ENCODE measurements at regions not wholly inside any gene's neighbourhood (a gene's known extent, or its start where the extent isn't known, plus 50 kb on each side); places are given as distances from the start of the nearest gene placed in this dataset.

DNA sequence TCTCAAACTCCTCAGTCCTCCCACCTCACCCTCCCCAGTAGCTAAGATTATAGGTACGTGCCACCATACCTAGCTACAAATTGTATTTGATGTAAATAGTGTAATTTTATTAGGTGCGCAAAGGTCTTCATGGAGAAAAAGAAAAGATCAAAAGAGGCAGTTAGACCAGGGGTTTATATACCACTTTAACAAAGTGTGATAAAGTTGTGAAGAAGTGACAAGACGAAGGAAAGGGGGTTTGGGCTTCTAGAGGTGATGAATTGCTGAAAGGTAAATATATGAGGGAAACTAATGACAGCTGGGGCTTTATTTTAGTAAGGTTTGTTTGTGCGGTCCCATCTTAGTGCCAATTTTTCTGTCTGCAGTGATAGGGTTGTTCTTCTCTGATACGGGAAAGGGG lies 105.3 kb downstream of the CD24 start:
- TF ChIP-seq POLR2A (IDR thresholded peaks at IDR 0.05) (no peak), CTCF (IDR thresholded peaks at IDR 0.05) (no peak)

Measured in esophagus squamous epithelium (tissue), 4 donors.